NCI-H128 (cell line): ENCODE measurements at regions not wholly inside any gene's neighbourhood (a gene's known extent, or its start where the extent isn't known, plus 50 kb on each side); places are given as distances from the start of the nearest gene placed in this dataset.
"Not testable (repeated sequence)": the region's sequence is repeated elsewhere in the genome, so short reads cannot be mapped to it uniquely, and the experiment has no call there.

Experiments used
- DNase-seq: peaks from one replicate; lab custom pipeline; 2025; ENCODE audit not compliant: unreplicated experiment; lab: John Stamatoyannopoulos, UW

DNA sequence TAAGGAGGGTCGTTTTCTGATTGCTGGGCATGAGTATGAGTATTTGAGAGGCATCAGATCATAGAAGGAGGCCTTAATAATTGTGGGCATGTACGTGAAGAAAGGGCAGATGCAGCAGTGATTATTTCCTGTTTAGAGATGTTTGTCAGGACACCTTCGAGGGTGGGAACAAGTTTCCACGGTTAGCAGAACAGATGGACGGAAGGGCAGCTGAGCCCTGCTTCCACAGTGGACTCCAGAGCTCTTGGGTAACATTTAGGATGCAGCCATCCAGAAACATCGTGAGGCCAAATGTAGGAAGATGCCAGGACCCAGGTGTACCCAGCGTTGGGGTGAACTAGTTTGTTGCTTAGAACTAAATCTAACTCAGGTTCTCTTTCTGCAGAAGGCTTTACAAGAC lies 231.3 kb upstream of the FAT1 start:
- DNase-seq = no peak

DNA sequence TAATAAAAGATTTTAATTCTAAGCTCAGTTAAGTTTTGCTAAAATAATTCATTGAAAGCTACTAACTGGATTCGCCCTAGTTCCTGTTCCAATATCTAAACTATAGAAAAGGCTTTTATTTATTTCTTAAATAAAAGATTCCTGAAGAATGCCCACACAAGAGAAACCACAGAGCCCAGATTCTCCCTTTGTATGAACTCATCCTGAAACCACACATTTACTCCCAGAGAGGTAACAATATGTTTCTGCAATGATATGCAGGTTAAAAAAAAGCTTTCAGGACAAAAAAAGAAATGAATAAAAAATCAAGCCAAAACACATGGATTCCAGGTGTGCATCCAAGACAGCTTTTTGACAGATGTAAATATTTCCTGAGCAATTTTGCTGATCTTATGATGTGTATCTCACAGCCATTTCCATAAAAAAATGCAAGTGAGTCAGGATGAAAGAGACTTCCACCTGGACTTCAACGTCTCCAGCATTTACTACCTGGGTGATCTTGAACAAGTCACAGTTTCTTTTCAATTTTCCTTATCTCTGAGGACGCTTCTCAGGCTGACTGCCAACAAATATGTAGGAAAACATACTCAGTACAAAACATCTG lies 234.4 kb upstream of the FAT1 start:
- DNase-seq = no peak

DNA sequence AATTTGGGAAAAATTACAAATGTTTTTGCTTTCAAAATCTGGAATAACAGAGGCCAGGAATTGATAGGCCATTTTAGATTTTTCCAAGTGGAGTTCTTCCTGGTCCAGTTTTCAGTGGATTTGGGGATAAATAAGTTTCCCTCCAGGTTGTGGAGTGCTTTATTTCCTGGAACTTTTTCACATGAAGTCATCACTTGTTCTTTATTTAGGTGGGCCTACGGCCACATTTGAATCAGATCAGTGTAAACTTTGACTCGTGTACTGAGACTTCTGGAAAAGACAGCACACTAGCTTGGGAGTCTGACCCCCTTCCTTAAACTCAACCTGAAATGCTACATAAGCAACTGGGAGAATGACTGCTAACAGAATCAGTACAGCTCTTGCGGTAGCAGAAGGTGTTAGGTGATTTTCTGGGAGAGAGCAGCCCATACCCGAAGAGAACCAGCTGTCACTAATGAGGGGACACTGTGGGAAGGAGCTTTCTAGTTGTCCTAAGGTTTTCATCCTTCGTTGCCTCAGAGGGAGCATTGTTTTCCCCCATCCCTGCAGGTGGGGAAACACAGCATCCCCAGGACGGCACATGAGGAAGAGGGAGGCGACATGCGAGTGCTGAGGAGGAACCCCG lies 235.2 kb upstream of the FAT1 start:
- no peak for DNase-seq

DNA sequence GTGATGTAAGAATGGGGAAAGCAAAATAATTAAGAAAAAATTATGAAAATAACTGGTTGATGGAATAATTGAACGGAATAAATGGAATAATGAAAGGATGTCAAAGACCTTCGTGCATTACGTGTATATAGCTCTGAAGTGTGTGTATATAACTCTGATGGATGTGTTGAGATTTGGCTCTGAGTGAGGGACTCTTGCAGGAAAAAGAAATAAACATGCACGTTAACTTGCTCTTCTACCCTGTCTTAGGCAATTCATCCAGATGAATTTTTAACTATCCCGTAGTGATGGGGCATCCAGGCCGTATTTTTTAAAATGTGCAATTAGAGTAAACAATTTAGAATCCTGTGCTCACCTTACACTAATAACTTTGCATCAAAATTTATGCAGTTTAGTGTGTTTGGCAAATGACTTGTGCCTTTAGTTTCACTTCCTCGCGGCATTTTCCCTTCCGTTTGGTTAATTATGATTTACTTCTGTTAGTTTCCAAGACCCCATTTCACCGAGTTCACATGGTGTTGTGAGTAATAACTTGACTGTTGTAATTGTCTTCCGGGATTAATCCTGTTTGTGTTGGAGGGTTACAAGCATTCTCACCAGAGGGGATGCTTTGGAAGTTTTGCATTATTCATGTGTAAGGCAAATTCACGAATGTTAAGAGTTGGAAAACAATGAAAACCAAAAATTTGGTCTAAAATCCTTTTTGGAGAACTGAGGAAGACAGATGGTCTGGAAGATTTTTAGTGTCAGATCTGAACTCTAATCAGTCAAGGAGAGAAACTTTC lies 256.5 kb upstream of the FAT1 start:
- DNase-seq = no peak

DNA sequence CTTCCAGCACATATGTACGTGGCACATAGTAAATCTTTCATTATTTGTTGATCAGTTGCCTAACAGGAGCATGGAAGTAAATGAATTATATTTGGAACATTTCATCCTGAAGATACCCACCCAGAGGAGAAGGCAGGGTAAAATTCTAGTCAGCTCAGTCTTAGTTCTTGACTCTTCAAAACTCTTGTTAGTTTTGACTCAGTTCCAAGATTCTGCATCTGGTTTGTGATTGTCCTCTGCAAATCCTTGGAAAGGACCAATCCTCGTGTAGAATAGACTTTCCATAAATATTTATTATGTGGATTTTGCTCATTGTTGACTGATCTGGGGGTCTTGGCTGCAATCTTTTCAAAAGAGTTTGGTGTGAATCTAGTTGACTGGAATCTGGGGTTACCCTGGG lies 257.5 kb upstream of the FAT1 start:
- no peak for DNase-seq

DNA sequence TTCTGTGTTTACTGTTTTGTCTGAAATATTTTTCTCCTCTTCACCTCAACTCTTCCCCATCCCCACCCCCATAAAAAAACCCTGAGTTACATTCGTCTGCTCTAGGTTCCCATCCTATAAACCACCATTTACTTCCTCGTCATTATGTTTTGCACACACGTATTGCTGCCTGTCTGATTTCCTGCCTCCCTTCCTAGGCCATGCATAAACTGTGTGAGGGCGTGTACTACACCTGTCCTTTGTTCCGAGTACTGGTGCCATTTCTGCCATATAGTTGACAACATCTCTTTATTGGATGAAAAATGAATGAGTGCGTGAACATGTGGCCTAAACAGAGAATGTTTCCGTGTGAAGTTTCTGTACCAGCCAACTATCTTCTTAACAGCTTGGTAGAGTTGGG lies 258.5 kb upstream of the FAT1 start:
- DNase-seq = no peak

DNA sequence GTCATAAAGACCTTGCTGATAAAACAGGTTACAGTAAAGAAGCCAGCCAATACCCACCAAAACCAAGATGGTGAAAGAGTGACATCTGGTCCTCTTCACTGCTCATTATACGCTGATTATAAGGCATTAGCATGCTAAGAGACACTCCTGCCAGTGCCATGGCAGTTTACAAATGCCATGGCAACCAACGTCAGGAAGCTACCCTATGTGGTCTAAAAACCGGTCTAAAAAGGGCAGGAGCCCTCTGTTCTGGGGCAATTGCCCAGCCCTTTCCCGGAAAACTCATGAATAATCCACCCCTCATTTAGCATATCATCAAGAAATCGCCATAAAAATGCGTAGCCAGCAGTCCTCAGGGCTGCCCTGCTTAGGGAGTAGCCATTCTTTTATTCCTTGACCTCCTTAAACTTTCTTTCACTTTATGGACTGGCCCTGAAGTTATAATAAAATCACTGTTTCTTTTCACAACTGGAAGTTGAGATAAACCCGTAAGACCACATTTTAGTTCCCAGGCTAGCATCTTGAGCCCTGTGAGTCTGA lies 260.5 kb upstream of the FAT1 start:
- DNase-seq = no peak

DNA sequence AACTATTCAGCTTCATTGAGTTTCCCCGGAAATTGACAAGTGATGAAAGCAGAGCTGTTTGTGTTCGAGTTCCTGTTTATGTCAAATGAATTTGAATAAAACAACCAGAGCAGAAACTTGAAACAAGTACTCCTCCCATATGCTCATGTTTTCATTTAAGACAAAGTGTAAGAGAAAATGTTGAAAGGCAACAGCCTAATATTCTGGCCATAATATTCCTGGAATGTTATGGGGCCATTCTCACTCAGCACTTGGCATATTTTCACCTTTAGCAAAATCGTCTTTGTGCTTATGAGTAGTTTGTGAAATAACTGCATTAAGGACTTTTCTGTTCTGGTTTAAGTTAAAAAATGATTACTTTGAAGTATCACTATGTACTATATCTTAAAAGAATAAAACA lies 276.0 kb upstream of the FAT1 start:
- no peak for DNase-seq

DNA sequence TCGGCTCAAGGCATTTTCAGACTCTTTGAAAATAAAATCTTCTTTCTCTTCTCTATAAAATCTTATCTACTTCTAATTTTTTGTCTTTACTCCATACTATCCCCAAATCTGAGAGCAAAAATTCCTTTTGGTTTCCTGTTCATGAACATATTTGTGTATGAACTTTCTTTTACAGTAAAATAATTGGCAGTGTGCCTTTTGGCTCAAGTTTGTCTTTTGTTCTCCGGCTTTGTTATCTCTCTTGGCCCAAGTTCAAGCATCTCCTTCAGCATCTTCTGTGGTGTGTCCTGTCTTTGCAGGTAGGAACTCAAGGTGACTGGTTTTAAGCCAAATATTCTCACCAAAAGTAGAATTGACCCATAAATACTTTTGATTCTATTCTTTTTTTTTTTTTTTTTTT lies 276.6 kb upstream of the FAT1 start:
- DNase-seq = no peak

DNA sequence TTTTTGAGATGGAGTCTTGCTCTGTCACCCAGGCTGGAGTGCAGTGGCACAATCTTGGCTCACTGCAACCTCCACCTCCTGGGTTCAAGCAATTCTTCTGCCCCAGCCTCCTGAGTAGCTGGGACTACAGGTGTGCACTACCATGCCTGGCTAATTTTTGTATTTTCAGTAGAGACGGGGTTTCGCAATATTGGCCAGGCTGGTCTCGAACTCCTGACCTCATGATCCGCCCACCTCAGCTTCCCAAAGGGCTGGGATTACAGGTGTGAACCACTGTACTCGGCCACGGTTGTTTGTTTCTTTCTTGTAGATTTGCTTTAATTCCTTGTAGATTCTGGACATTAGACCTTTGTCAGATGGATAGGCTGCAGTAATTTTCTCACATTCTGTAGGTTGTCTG lies 278.5 kb upstream of the FAT1 start:
- DNase-seq = not testable (repeated sequence)

DNA sequence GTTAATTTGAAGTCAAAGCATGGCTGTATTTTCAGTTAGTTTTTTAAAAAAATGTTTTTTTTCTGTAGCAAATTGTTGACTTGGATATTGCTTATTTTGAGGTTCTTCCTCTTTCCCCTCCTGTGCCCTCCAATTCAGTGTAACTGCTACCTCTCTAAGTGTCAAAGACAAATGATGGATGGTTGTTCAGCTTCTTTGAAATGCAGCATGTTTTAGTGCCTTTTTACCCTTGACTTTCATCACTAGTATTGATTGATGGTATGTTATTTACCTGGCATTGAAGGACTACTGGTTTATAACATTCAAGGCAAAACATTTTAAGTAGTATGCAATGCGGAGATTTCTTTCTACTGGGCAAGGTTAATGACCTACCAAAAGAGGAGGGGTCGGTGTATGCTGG lies 281.0 kb upstream of the FAT1 start:
- no peak for DNase-seq

DNA sequence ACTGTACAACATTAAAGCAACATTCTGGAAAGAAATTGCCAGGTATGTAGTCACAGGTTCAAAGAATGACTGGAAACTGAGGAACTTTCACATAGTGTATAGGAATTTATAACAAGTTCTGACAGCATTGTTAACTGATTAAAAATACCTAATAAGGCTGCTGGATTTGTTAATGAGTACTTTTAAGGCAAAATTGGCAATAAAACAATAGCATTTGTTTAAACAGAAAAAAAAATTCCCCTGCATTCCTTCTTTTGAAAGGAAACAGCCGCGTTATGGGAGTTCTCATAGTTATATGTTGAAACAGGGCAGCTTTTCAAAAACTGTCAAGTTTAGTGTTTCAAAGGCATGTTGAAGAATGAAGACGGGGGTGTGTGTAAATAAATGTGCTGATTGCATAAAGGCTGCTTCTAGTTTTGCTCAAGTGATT lies 282.5 kb upstream of the FAT1 start:
- DNase-seq = no peak

DNA sequence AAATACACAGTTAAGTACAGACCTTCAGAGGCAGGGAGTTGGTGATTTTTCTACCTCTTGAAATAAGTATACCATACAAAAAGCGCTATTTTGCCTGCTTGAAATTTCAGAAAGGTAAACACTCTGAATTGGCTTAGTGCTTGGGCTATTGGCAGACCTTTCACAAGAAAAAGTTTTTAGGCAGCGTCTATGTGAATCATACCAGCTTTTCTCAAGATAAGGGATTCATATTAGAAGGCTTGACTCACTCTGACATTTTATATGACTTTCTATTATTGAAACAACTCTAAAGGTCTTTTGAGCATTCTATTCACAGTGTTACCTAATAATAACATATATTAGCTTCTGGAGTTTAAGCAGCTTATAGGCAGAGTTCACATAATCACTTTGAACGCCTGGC lies 286.4 kb upstream of the FAT1 start:
- no peak for DNase-seq

DNA sequence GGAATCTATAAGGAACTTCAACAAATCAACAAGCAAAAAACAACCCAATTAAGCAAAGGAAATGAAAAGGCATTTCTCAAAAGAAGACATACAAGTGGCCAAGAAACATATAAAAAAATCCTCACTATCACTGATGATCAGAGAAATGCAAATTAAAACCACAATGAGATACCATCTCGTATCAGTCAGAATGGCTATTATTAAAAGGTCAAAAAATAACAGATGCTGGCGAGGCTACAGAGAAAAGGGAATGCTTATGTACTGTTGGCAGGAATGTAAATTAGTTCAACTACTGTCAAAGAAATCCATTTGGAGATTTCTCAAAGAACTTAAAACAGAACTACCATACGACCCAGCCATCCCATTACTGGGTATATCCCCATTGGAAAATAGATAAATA lies 292.4 kb upstream of the FAT1 start:
- no peak for DNase-seq

DNA sequence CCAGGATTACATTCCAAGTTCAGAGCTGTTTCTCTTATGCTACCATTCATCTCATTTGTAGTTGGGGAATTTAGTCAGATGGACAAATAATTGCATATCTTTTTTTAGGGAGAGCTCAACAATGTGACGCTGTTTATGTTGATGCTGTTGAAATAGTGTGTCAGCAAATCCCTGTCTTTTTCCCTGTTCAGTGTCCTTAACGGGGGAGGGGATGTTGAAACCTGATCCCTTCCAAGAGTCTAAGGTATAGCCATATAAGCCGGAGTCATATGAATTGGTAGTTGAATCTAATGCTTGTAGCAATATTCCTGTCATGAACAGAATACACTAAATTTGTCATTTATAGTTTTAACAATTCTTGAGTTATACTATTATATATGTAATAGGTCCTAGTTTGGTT lies 293.5 kb upstream of the FAT1 start:
- no peak for DNase-seq

DNA sequence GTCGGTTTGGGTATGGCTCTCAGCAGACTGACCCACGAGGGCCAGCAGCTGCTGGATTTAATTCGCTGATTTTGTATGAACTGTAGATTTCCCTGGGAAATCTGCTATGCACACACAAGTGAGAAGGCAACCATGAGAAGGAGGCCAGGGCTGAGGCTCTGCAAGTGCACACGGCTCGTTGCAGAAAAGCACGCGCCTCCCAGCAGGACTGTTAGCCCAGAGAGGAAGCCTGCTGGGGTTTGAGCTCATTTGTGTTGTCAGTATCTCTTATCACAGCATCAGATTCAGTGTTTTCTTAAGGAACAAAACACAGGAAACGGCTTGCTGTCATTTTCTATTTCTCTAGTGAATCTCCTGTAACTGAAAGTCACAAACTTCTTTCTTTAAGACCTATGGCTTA lies 296.2 kb upstream of the FAT1 start:
- DNase-seq = no peak

DNA sequence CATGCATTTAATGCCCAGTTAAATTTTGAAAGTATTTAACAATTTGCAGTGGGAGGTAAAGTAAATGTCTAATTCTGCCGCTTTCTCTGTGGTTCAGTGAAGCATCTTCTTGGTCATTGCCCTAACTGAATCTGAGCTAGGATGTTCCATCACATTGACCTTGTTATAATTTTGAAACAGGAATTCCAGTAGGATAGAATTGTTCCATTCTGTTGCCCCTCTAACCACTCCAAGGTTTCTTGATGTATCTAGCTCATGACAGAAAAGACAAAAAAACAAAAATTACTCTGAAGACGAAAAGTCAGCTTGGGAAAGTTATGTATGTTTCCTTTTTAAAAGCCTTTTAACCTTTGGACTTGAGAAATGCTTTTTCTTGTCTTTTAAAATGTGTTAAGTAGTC lies 297.0 kb upstream of the FAT1 start:
- DNase-seq = no peak

DNA sequence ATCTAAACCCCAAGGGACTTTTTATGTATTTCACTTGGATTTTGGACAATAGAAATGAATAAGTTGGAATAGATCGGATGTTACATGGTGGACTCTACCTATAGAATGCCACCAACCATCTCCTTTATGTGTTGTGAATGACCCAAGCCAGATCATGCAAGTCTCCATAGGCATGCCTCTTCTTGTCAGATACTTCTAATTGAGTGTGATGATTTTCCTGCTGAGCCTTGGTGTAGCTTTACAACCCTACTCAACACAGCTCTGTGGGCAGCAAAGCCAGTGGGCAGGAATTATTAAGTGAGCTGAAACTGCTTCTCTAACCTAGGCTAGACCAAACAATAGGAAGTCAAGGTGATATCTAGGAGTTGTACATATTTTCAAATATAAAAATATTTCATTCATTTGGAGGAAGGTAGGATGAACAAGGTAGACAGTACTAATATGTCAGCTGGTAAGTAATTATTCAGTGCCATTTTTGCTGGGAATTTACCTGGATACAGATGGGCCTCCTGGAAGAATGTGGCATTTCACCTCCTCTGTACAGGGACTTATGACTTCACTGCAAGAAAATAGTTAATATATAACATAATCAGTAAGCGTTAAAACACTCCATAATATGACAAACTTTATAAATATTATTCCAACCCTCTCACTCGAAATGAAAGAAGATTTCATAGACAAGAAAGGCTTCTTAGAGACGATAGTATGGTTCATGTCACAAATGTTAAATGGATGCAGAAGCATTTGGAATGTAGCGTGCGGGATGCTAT lies 298.0 kb upstream of the FAT1 start:
- DNase-seq = no peak

DNA sequence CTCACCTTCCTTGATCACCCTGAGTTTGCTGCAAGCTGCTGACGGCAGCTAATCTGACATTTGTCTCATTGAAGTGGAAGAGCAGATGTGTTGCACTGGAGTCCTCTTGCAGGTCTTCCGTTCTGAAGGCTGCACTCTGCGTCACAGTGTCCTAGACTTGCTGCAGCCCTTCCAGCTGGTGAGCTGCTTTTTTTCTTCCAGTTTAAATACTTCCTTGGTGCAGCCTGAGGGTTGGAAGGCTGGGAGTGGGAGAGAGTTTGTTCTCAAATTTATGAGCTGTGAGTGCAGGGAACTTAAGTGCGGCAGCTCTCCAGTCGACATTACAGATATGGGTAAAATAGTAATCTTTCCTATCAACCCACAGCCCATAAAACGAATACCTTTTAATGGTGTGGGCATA lies 303.6 kb upstream of the FAT1 start:
- DNase-seq = no peak

DNA sequence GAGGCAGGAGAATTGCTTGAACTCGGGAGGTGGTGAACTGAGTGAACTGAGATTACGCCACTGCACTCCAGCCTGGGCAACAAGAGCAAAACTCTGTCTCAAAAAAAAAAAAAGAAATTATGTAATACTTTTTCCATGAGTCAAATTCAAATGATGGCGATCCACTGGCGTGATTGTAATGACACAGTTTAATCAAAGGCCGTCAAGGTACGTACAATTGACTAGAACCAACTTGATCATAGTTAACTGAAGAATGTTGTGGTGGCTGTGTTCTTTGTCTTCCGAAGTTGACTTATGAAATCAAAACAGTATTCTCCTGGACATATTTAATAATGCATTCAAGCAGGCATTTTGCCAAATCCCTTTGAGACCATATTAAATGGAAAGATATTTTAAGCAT lies 318.6 kb upstream of the FAT1 start:
- DNase-seq = no peak

DNA sequence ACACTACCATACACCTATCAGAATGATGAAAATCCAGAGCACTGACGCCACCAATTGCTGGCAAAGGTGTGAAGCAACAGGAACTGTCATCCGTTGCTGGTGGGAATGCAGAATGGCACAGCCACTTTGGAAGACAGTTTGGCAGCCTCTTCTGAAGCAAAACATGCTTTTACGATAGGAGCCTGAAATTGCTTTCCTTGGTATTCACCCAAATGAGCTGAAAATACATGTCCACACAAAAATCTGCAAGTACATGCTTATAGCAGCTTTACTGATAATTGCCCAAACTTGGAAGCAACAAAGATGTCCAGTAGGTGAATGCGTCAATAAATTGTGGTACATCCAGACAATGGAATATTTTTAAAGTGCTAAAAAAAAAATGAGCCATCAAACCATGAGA lies 322.8 kb upstream of the FAT1 start:
- DNase-seq = no peak

DNA sequence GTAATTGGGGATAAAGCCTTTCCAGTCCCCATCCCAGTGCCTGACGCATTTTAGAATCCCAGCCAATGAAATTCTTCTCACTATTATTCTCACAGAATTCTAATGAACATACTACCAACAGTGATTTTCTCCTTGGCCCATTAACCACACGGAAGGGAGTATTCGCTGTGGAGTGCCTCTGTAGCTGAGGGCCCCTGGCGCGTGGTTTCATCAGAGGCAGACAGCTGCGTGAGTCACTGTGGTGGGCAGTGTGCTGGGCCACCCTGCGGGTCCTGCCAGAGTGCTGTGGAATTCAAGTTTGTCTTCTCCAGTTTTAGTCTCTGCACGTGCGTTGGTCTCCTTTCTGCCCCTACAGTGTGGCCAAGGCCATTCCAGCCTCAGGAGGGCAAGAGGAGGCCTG lies 335.4 kb upstream of the FAT1 start:
- no peak for DNase-seq
